BLaER1 (cell line): ENCODE measurements at regions not wholly inside any gene's neighbourhood (a gene's known extent, or its start where the extent isn't known, plus 50 kb on each side); places are given as distances from the start of the nearest gene placed in this dataset.
A peak's percentile ranks its signal among the peaks of the same experiment; 100 is the strongest.

ENCODE experiments used
- H3K27ac ChIP-seq: shearing (Covaris generic); formaldehyde crosslinking; 2 replicates; pipeline ENCODE4 v1.8.1; 2022
- H3K27me3 ChIP-seq: shearing (Covaris generic); formaldehyde crosslinking; 2 replicates; pipeline ENCODE4 v1.8.1; 2022
- H3K36me3 ChIP-seq: shearing (Covaris generic); formaldehyde crosslinking; 2 replicates; pipeline ENCODE4 v1.8.1; 2022
- H3K4me1 ChIP-seq: shearing (Covaris generic); formaldehyde crosslinking; 2 replicates; pipeline ENCODE4 v1.8.1; 2022
- H3K4me2 ChIP-seq: shearing (Covaris generic); formaldehyde crosslinking; 2 replicates; pipeline ENCODE4 v1.8.1; 2022
- H3K4me3 ChIP-seq: shearing (Covaris generic); formaldehyde crosslinking; 2 replicates; pipeline ENCODE4 v1.8.1; 2022
- H3K9ac ChIP-seq: shearing (Covaris generic); formaldehyde crosslinking; 2 replicates; pipeline ENCODE4 v1.8.1; 2022
- H3K9me3 ChIP-seq: shearing (Covaris generic); formaldehyde crosslinking; 2 replicates; pipeline ENCODE4 v1.8.1; 2022
- H4K20me1 ChIP-seq: shearing (Covaris generic); formaldehyde crosslinking; 2 replicates; pipeline ENCODE4 v1.8.1; 2022
- Cebpa-rat ChIP-seq: shearing (Covaris generic); IDR thresholded peaks from 2 replicates; pipeline ENCODE4 v1.8.1; 2022

GRCh38 chr6:130744576-130745366, 82.4 kb upstream of the SMLR1 start:
- Histone ChIP-seq H3K36me3 (no peaks in the 10 kb centered on the region), H4K20me1 (no peaks in the 10 kb centered on the region), H3K4me1 (peaks cover 26% of the 10 kb centered on the region), H3K4me3 (no peak overlapping the region), H3K9ac (no peak overlapping the region), H3K4me2 (no peak overlapping the region), H3K27ac (no peak overlapping the region), H3K9me3 (peaks cover 15% of the 10 kb centered on the region), H3K27me3 (no peaks in the 10 kb centered on the region)
- no peak for TF ChIP-seq Cebpa-rat

- no peak overlapping the region for H3K4me3 ChIP-seq
- no peaks in the 10 kb centered on the region for H3K27me3 ChIP-seq
- H3K27ac ChIP-seq, result no peak overlapping the region
- TF ChIP-seq Cebpa-rat, result no peak
- H3K9me3 ChIP-seq, result peaks cover 27% of the 10 kb centered on the region
- H3K9ac ChIP-seq, result no peak overlapping the region
- H3K4me2 ChIP-seq, result no peak overlapping the region
- H3K36me3 ChIP-seq, result no peaks in the 10 kb centered on the region
- H4K20me1 ChIP-seq, result no peaks in the 10 kb centered on the region
- peaks cover 18% of the 10 kb centered on the region for H3K4me1 ChIP-seq
These were observed 79.2 kb upstream of the SMLR1 start for GRCh38 chr6:130748041-130748440.

- Histone ChIP-seq H4K20me1 (no peaks in the 10 kb centered on the region), H3K27me3 (no peaks in the 10 kb centered on the region), H3K4me2 (no peak overlapping the region), H3K4me3 (peak overlapping the region; percentile 26; the same call in 1 of the 2 replicates), H3K9me3 (peaks cover 27% of the 10 kb centered on the region), H3K36me3 (no peaks in the 10 kb centered on the region), H3K9ac (no peak overlapping the region), H3K27ac (no peak overlapping the region), H3K4me1 (peaks cover 7% of the 10 kb centered on the region)
- TF ChIP-seq Cebpa-rat, result no peak
These were observed 77.8 kb upstream of the SMLR1 start for GRCh38 chr6:130749402-130749801.

GRCh38 chr6:130752267-130752666, 74.9 kb upstream of the SMLR1 start:
- no peak overlapping the region for H3K9ac ChIP-seq
- no peak overlapping the region for H3K4me2 ChIP-seq
- H3K27ac ChIP-seq, result no peak overlapping the region
- no peak overlapping the region for H3K4me3 ChIP-seq
- H3K27me3 ChIP-seq, result no peaks in the 10 kb centered on the region
- peaks cover 27% of the 10 kb centered on the region for H3K9me3 ChIP-seq
- no peaks in the 10 kb centered on the region for H3K36me3 ChIP-seq
- TF ChIP-seq Cebpa-rat, result no peak
- no peaks in the 10 kb centered on the region for H4K20me1 ChIP-seq
- H3K4me1 ChIP-seq, result peaks cover 19% of the 10 kb centered on the region

GRCh38 chr6:130754786-130755367, 72.3 kb upstream of the SMLR1 start:
- Histone ChIP-seq H3K27ac (no peak overlapping the region), H3K9ac (no peak overlapping the region), H3K9me3 (peaks cover 14% of the 10 kb centered on the region), H3K4me3 (no peak overlapping the region), H4K20me1 (no peaks in the 10 kb centered on the region), H3K4me1 (peaks cover 39% of the 10 kb centered on the region), H3K36me3 (no peaks in the 10 kb centered on the region), H3K27me3 (no peaks in the 10 kb centered on the region), H3K4me2 (peak overlapping the region; percentile 50)
- no peak for TF ChIP-seq Cebpa-rat

- no peaks in the 10 kb centered on the region for H3K36me3 ChIP-seq
- H3K4me1 ChIP-seq, result peaks cover 39% of the 10 kb centered on the region
- no peaks in the 10 kb centered on the region for H4K20me1 ChIP-seq
- H3K4me3 ChIP-seq, result no peak overlapping the region
- no peak overlapping the region for H3K9ac ChIP-seq
- TF ChIP-seq Cebpa-rat, result no peak
- peaks cover 8% of the 10 kb centered on the region for H3K9me3 ChIP-seq
- H3K4me2 ChIP-seq, result peak overlapping the region; percentile 50
- H3K27me3 ChIP-seq, result no peaks in the 10 kb centered on the region
- no peak overlapping the region for H3K27ac ChIP-seq
These were observed 71.7 kb upstream of the SMLR1 start for GRCh38 chr6:130755368-130756034.

GRCh38 chr6:130756824-130757223, 70.4 kb upstream of the SMLR1 start:
- Histone ChIP-seq H4K20me1 (no peaks in the 10 kb centered on the region), H3K4me2 (no peak overlapping the region), H3K36me3 (no peaks in the 10 kb centered on the region), H3K4me3 (no peak overlapping the region), H3K4me1 (peaks cover 39% of the 10 kb centered on the region), H3K27me3 (no peaks in the 10 kb centered on the region), H3K9me3 (peaks cover 3% of the 10 kb centered on the region; the same call in 1 of the 2 replicates), H3K9ac (no peak overlapping the region), H3K27ac (no peak overlapping the region)
- TF ChIP-seq Cebpa-rat, result no peak

- peaks cover 39% of the 10 kb centered on the region for H3K4me1 ChIP-seq
- no peak overlapping the region for H3K27ac ChIP-seq
- H3K9ac ChIP-seq, result no peak overlapping the region
- H3K4me3 ChIP-seq, result no peak overlapping the region
- no peak for TF ChIP-seq Cebpa-rat
- no peaks in the 10 kb centered on the region for H3K27me3 ChIP-seq
- no peaks in the 10 kb centered on the region for H4K20me1 ChIP-seq
- peak overlapping the region; percentile 73 for H3K4me2 ChIP-seq
- H3K36me3 ChIP-seq, result no peaks in the 10 kb centered on the region
- peaks cover 3% of the 10 kb centered on the region; the same call in 1 of the 2 replicates for H3K9me3 ChIP-seq
These were observed 68.4 kb upstream of the SMLR1 start for GRCh38 chr6:130758813-130759212.

GRCh38 chr6:130760006-130760405, 67.2 kb upstream of the SMLR1 start:
- Histone ChIP-seq H3K27me3 (no peaks in the 10 kb centered on the region), H3K9ac (no peak overlapping the region), H3K4me3 (no peak overlapping the region), H3K27ac (no peak overlapping the region), H3K4me2 (no peak overlapping the region), H3K36me3 (no peaks in the 10 kb centered on the region), H3K9me3 (peaks cover 3% of the 10 kb centered on the region; the same call in 1 of the 2 replicates), H4K20me1 (no peaks in the 10 kb centered on the region), H3K4me1 (peaks cover 36% of the 10 kb centered on the region)
- no peak for TF ChIP-seq Cebpa-rat

GRCh38 chr6:130761286-130761685, 65.9 kb upstream of the SMLR1 start:
- Histone ChIP-seq H3K9me3 (peaks cover 3% of the 10 kb centered on the region; the same call in 1 of the 2 replicates), H3K4me3 (no peak overlapping the region), H3K27me3 (no peaks in the 10 kb centered on the region), H3K36me3 (no peaks in the 10 kb centered on the region), H3K4me1 (peaks cover 23% of the 10 kb centered on the region), H3K9ac (no peak overlapping the region), H3K4me2 (no peak overlapping the region), H4K20me1 (no peaks in the 10 kb centered on the region), H3K27ac (no peak overlapping the region)
- no peak for TF ChIP-seq Cebpa-rat
